H1 (cell line): ENCODE measurements at regions not wholly inside any gene's neighbourhood (a gene's known extent, or its start where the extent isn't known, plus 50 kb on each side); places are given as distances from the start of the nearest gene placed in this dataset.

Experiments
- CTCF ChIA-PET: fragments of 300-600 bp; sonication (Branson Sonifier 250); formaldehyde crosslinking; loops from one replicate; lab custom pipeline; 2021; ENCODE audit not compliant: partially characterized antibody; lab: Charles Lee
- POLR2A ChIA-PET: fragments of 300-600 bp; sonication (Branson Sonifier 250); formaldehyde crosslinking; loops from one replicate; lab custom pipeline; 2021; ENCODE audit warnings: inconsistent platforms; ENCODE audit not compliant: partially characterized antibody; lab: Charles Lee
- DNase-seq, 2 experiments: peaks; one replicate each; pipeline versions ENCODE4 v3.0.0 to v3.0.0-alpha.2; 2010 to 2022; ENCODE audit warnings: low spot score in 2 of 2, low read depth in 1 of 2, mixed read lengths in 1 of 2
- FAIRE-seq: peaks from 2 replicates; lab custom pipeline; 2011; peaks lifted over from hg19 to GRCh38; lab: Jason Lieb, UNC
- H2AFZ ChIP-seq: 2 replicates; pipeline ENCODE4 v1.8.1; 2012; ENCODE audit warnings: low read length, inconsistent platforms
- H2AK5ac ChIP-seq: 2 replicates; pipeline ENCODE4 v1.6.1; 2013; ENCODE audit warnings: low read depth, low read length
- H2BK120ac ChIP-seq: replicated peaks from 2 replicates; pipeline ENCODE3; 2013; ENCODE audit warnings: low read depth, low read length, inconsistent platforms
- H2BK12ac ChIP-seq: 2 replicates; pipeline ENCODE4 v1.6.1; 2013; ENCODE audit warnings: low read depth, low read length
- H2BK15ac ChIP-seq: 2 replicates; pipeline ENCODE4 v1.6.1; 2013; ENCODE audit warnings: low read length
- H2BK20ac ChIP-seq: 2 replicates; pipeline ENCODE4 v1.6.1; 2013; ENCODE audit warnings: low read length
- H2BK5ac ChIP-seq: 2 replicates; pipeline ENCODE4 v1.6.1; 2013; ENCODE audit warnings: low read depth, low read length
- H3K14ac ChIP-seq: 2 replicates; pipeline ENCODE4 v1.6.1; 2013; ENCODE audit warnings: inconsistent platforms; ENCODE audit not compliant: insufficient read length
- H3K18ac ChIP-seq: 2 replicates; pipeline ENCODE4 v1.6.1; 2013; ENCODE audit warnings: low read length; ENCODE audit errors: extremely low read depth
- H3K23ac ChIP-seq: 2 replicates; pipeline ENCODE4 v1.6.1; 2013; ENCODE audit warnings: inconsistent platforms; ENCODE audit not compliant: insufficient read length
- H3K23me2 ChIP-seq: 2 replicates; pipeline ENCODE4 v1.6.1; 2013; ENCODE audit warnings: low read depth, low read length
- H3K27ac ChIP-seq: 2 replicates; pipeline ENCODE4 v1.6.1; 2011; ENCODE audit warnings: low read depth, low read length, inconsistent platforms
- H3K27me3 ChIP-seq, 4 experiments: replicated peaks in 1 of 4; 1 replicate in 1 of 4; 2 replicates in 3 of 4; pipeline versions ENCODE4 v1.6.1 to v1.8.1; 2011 to 2013; ENCODE audit warnings: low read length in 3 of 4, mild to moderate bottlenecking in 3 of 4, inconsistent platforms in 2 of 4, mixed read lengths in 2 of 4, moderate library complexity in 1 of 4; ENCODE audit not compliant: control insufficient read depth in 3 of 4, insufficient read depth in 3 of 4; ENCODE audit errors: extremely low read depth in 1 of 4
- H3K36me3 ChIP-seq, 4 experiments: 2 replicates each; pipeline versions ENCODE4 v1.6.1 to v1.8.1; 2011 to 2013; ENCODE audit warnings: mild to moderate bottlenecking in 4 of 4, low read length in 3 of 4, moderate library complexity in 2 of 4, control low read depth in 1 of 4, inconsistent platforms in 1 of 4; ENCODE audit not compliant: insufficient read depth in 4 of 4, control insufficient read depth in 2 of 4
- H3K4ac ChIP-seq: replicated peaks from 2 replicates; pipeline ENCODE3; 2013; ENCODE audit warnings: low read length, low read depth, mixed read lengths, inconsistent platforms; ENCODE audit not compliant: insufficient read length
- H3K4me1 ChIP-seq, 4 experiments: replicated peaks in 1 of 4; 1 replicate in 1 of 4; 2 replicates in 3 of 4; pipeline versions ENCODE4 v1.6.1 to v1.8.1; 2011 to 2013; ENCODE audit warnings: low read length in 3 of 4, inconsistent platforms in 2 of 4, mixed read lengths in 1 of 4; ENCODE audit not compliant: insufficient read depth in 4 of 4, control insufficient read depth in 3 of 4
- H3K4me2 ChIP-seq, 2 experiments: 2 replicates each; pipeline versions ENCODE4 v1.6.1 to v1.8.1; 2011 to 2013; ENCODE audit warnings: low read depth in 2 of 2, low read length in 2 of 2, control low read depth in 1 of 2, inconsistent platforms in 1 of 2, mild to moderate bottlenecking in 1 of 2; ENCODE audit not compliant: insufficient read depth in 1 of 2
- H3K4me3 ChIP-seq, 4 experiments: fragments of 200-600, 300-600 bp in 1 of 4; sonication (generic), shearing (Covaris generic), sonication (Bioruptor Twin) in 1 of 4; 2 replicates each; pipeline versions ENCODE4 v1.5.1 to v1.8.1; 2011 to 2016; ENCODE audit warnings: low read length in 4 of 4, low read depth in 3 of 4, control low read depth in 2 of 4, inconsistent platforms in 2 of 4, mild to moderate bottlenecking in 2 of 4, mixed read lengths in 1 of 4, moderate library complexity in 1 of 4; ENCODE audit not compliant: insufficient read depth in 2 of 4; ENCODE audit errors: extremely low read depth in 1 of 4
- H3K56ac ChIP-seq: replicated peaks from 2 replicates; pipeline ENCODE3; 2013; ENCODE audit warnings: low read depth, mild to moderate bottlenecking, mixed read lengths, low read length, inconsistent platforms; ENCODE audit not compliant: insufficient read length
- H3K79me1 ChIP-seq: 2 replicates; pipeline ENCODE4 v1.6.1; 2013; ENCODE audit warnings: low read depth, low read length, control low read depth
- H3K79me2 ChIP-seq, 2 experiments: 2 replicates each; pipeline versions ENCODE4 v1.6.1 to v1.8.1; 2012 to 2013; ENCODE audit warnings: low read length in 2 of 2, mild to moderate bottlenecking in 2 of 2, inconsistent platforms in 1 of 2; ENCODE audit not compliant: insufficient read depth in 2 of 2, control insufficient read depth in 1 of 2
- H3K9ac ChIP-seq, 4 experiments: replicated peaks in 1 of 4; 1 replicate in 1 of 4; 2 replicates in 3 of 4; pipeline versions ENCODE4 v1.6.1 to v1.8.1; 2011 to 2013; ENCODE audit warnings: low read depth in 3 of 4, low read length in 3 of 4, control low read depth in 2 of 4, mild to moderate bottlenecking in 2 of 4, moderate library complexity in 2 of 4, inconsistent platforms in 1 of 4; ENCODE audit errors: extremely low read depth in 1 of 4
- H3K9me3 ChIP-seq, 2 experiments: 2 replicates each; pipeline versions ENCODE4 v1.6.1 to v1.8.1; 2012 to 2013; ENCODE audit warnings: mild to moderate bottlenecking in 2 of 2, moderate library complexity in 2 of 2, control low read depth in 1 of 2, inconsistent platforms in 1 of 2, low read depth in 1 of 2, low read length in 1 of 2, mixed read lengths in 1 of 2; ENCODE audit not compliant: insufficient read depth in 2 of 2
- H4K20me1 ChIP-seq, 2 experiments: replicated peaks in 1 of 2; 2 replicates each; pipeline versions ENCODE3 to v1.8.1; 2011 to 2013; ENCODE audit warnings: inconsistent platforms in 2 of 2, low read length in 2 of 2, mild to moderate bottlenecking in 1 of 2; ENCODE audit not compliant: insufficient read depth in 2 of 2, control insufficient read depth in 1 of 2
- H4K5ac ChIP-seq: 2 replicates; pipeline ENCODE4 v1.6.1; 2013; ENCODE audit warnings: low read length, low read depth, mixed read lengths, inconsistent platforms; ENCODE audit not compliant: insufficient read length
- H4K8ac ChIP-seq: 2 replicates; pipeline ENCODE4 v1.8.0; 2013; ENCODE audit warnings: mild to moderate bottlenecking, moderate library complexity, low read length, inconsistent platforms; ENCODE audit not compliant: insufficient read depth; ENCODE audit errors: extremely low read depth
- H4K91ac ChIP-seq: replicated peaks from 2 replicates; pipeline ENCODE3; 2013; ENCODE audit warnings: low read length, mixed read lengths, inconsistent platforms; ENCODE audit not compliant: insufficient read length
- ATF3 ChIP-seq: IDR thresholded peaks from 2 replicates; pipeline ENCODE4 v1.6.1; 2011; ENCODE audit warnings: low read depth, mild to moderate bottlenecking, low read length; ENCODE audit not compliant: insufficient read depth
- CHD2 ChIP-seq: IDR thresholded peaks from 2 replicates; pipeline ENCODE4 v1.6.1; 2012; ENCODE audit warnings: low read length, improper control_type of control experiment
- EGR1 ChIP-seq: IDR thresholded peaks from 2 replicates; pipeline ENCODE4 v1.6.1; 2011; ENCODE audit warnings: low read depth, low read length, borderline replicate concordance
- EZH2 ChIP-seq: fragments of 200-600 bp; sonication (generic); IDR thresholded peaks from 2 replicates; pipeline ENCODE4 v1.7.1; 2012; ENCODE audit warnings: low read depth, mild to moderate bottlenecking, moderate library complexity, low read length, inconsistent platforms; ENCODE audit not compliant: severe bottlenecking
- FOSL1 ChIP-seq: IDR thresholded peaks from 2 replicates; pipeline ENCODE4 v1.6.1; 2011; ENCODE audit warnings: mild to moderate bottlenecking, low read depth, low read length, moderate library complexity; ENCODE audit not compliant: insufficient read depth
- HDAC2 ChIP-seq, 2 experiments: fragments of 300-600 bp in 1 of 2; sonication (generic) in 1 of 2; IDR thresholded peaks; 2 replicates each; pipeline ENCODE4 v1.6.1; 2011 to 2012; ENCODE audit warnings: low read depth in 2 of 2, low read length in 2 of 2, mild to moderate bottlenecking in 2 of 2, moderate library complexity in 2 of 2, borderline replicate concordance in 1 of 2, inconsistent platforms in 1 of 2
- NANOG ChIP-seq: IDR thresholded peaks from 2 replicates; pipeline ENCODE4 v1.6.1; 2011; ENCODE audit warnings: low read length, low read depth, mild to moderate bottlenecking, inconsistent platforms; ENCODE audit not compliant: insufficient read depth, poor library complexity, severe bottlenecking
- POLR2A ChIP-seq, 2 experiments: IDR thresholded peaks; 1 replicate in 1 of 2; 2 replicates in 1 of 2; pipeline ENCODE4 v1.6.1; 2011; ENCODE audit warnings: low read depth in 2 of 2, low read length in 2 of 2, mild to moderate bottlenecking in 2 of 2; ENCODE audit errors: control extremely low read depth in 1 of 2
- RNF2 ChIP-seq: fragments of 200-900, 300-1000 bp; sonication (generic); IDR thresholded peaks from 2 replicates; pipeline ENCODE4 v1.7.1; 2016; ENCODE audit warnings: borderline replicate concordance, low read depth, mild to moderate bottlenecking, antibody characterized with exemption, low read length; ENCODE audit not compliant: poor library complexity, severe bottlenecking; ENCODE audit errors: missing control alignments
- SRF ChIP-seq: IDR thresholded peaks from 2 replicates; pipeline ENCODE4 v1.6.1; 2011; ENCODE audit warnings: mild to moderate bottlenecking, low read depth, low read length, moderate library complexity
- SUZ12 ChIP-seq: fragments of 200-600 bp; sonication (generic); IDR thresholded peaks from 2 replicates; pipeline ENCODE4 v1.6.1; 2012; ENCODE audit warnings: mild to moderate bottlenecking, inconsistent platforms, low read length, moderate library complexity, mixed read lengths
- TAF7 ChIP-seq: optimal IDR thresholded peaks from 2 replicates; pipeline ENCODE3; 2011; ENCODE audit warnings: low read depth, mild to moderate bottlenecking, inconsistent platforms, low read length, moderate library complexity, borderline replicate concordance
- TCF12 ChIP-seq: IDR thresholded peaks from 2 replicates; pipeline ENCODE4 v1.6.1; 2011; ENCODE audit warnings: low read depth, mild to moderate bottlenecking, low read length
- YY1 ChIP-seq: IDR thresholded peaks from 2 replicates; pipeline ENCODE4 v1.6.1; 2011; ENCODE audit warnings: low read depth, mild to moderate bottlenecking, low read length
- WGBS, 2 experiments: shearing (Covaris generic) in 1 of 2; methylation state at CpG; one replicate each; pipeline versions ENCODE4 v1.1.6 to v1.1.7; 2013 to 2015; ENCODE audit warnings: low lambda C conversion rate in 2 of 2, mixed read lengths in 2 of 2, inconsistent platforms in 1 of 2, low coverage in 1 of 2, missing lambda C conversion rate in 1 of 2; ENCODE audit not compliant: insufficient replicate concordance in 2 of 2, insufficient coverage in 1 of 2, insufficient read length in 1 of 2; ENCODE audit errors: extremely low coverage in 1 of 2, missing lambda C conversion rate in 1 of 2; 5-methylcytosine and 5-hydroxymethylcytosine counted together

DNA sequence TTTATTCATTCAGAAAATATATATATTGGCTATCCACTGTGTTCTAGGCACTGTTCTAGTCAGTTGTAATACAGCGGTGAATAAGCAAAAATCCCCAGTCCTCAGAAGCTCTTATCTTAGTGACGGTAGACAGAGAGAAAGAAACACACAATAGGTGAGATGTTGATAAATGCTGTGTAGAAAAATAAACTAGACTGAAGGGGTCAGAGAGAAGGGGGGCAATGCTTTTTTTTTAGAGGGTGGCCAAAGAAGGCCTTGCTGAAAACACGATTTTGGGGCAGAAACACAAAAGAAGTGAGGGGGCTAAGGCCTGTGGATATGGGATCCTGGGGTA is 68.0 kb upstream of the MBOAT1 start:
- no peak for DNase-seq
- H2BK12ac ChIP-seq = no peak overlapping the region
- no peaks in the 10 kb centered on the region for H3K23me2 ChIP-seq
- no peak overlapping the region for H2BK5ac ChIP-seq
- no peak overlapping the region for H3K4me3 ChIP-seq
- ChIA-PET POLR2A (no interaction called here), CTCF (interaction anchor here (0.7 to 4.6 kb wide), 2 partner anchors 9 to 250 kb away, joined by 3 to 26 read pairs; no protein-coding TSS in a partner anchor)
- no peaks in the 10 kb centered on the region for H3K9me3 ChIP-seq
- H3K9ac ChIP-seq = no peak overlapping the region
- no peak overlapping the region for H2AK5ac ChIP-seq
- no peaks in the 10 kb centered on the region for H4K20me1 ChIP-seq
- no peak overlapping the region for H3K23ac ChIP-seq
- no peak overlapping the region for H3K18ac ChIP-seq
- no peak overlapping the region for H3K27ac ChIP-seq
- H3K4ac ChIP-seq = no peak overlapping the region
- no peak overlapping the region for H3K14ac ChIP-seq
- no peak overlapping the region for H2AFZ ChIP-seq
- no peaks in the 10 kb centered on the region for H3K79me1 ChIP-seq
- no peak overlapping the region for H2BK15ac ChIP-seq
- no peak overlapping the region for H4K8ac ChIP-seq
- no peaks in the 10 kb centered on the region for H3K36me3 ChIP-seq
- no peak overlapping the region for H2BK120ac ChIP-seq
- no peak overlapping the region for H4K5ac ChIP-seq
- no peak overlapping the region for H3K4me2 ChIP-seq
- no peaks in the 10 kb centered on the region; a peak in 1 of 4 replicates for H3K79me2 ChIP-seq
- no peak overlapping the region for H4K91ac ChIP-seq
- peaks cover 0 to 6% (median 2%) of the 10 kb centered on the region in 4 experiments; a peak in 2 of 7 replicates for H3K4me1 ChIP-seq
- FAIRE-seq = no peak
- no peaks in the 10 kb centered on the region for H3K27me3 ChIP-seq
- no peak overlapping the region for H2BK20ac ChIP-seq
- H3K56ac ChIP-seq = no peak overlapping the region
- whole genome bisulfite sequencing, 2 experiments = 97% methylated on average over 3 of the region's 3 CpGs; no CpG with 5 or more reads in 1 of the 2 experiments
- no peak for TF ChIP-seq RNF2
- TF ChIP-seq NANOG = no peak
- no peak for TF ChIP-seq FOSL1
- no peak for TF ChIP-seq HDAC2 (IDR thresholded peaks at IDR 0.05; ENCODE audit: borderline replicate concordance in 1 of 2, low read depth in 2 of 2, low read length in 2 of 2)
- TF ChIP-seq EGR1 = no peak
- no peak for TF ChIP-seq SRF
- no peak for TF ChIP-seq ATF3
- no peak for TF ChIP-seq YY1
- no peak for TF ChIP-seq POLR2A (IDR thresholded peaks at IDR 0.05; ENCODE audit: control extremely low read depth in 1 of 2, low read depth in 2 of 2, low read length in 2 of 2)
- TF ChIP-seq CHD2 = no peak
- TF ChIP-seq TAF7 = no peak
- TF ChIP-seq SUZ12 = no peak
- no peak for TF ChIP-seq TCF12
- TF ChIP-seq EZH2 = no peak
